Smooth muscle cell (in vitro differentiated cells): ENCODE measurements at regions not wholly inside any gene's neighbourhood (a gene's known extent, or its start where the extent isn't known, plus 50 kb on each side); places are given as distances from the start of the nearest gene placed in this dataset.

Experiments used
- DNase-seq: peaks from one replicate; lab custom pipeline; 2025; ENCODE audit not compliant: unreplicated experiment; lab: John Stamatoyannopoulos, UW
- H2AFZ ChIP-seq: fragments of 200-600 bp; sonication (generic); 2 replicates; pipeline ENCODE4 v1.6.0; 2016; ENCODE audit warnings: antibody characterized with exemption, low read depth, mild to moderate bottlenecking
- H3F3A ChIP-seq: fragments of 200-600 bp; sonication (generic); 2 replicates; pipeline ENCODE4 v1.6.0; 2017; ENCODE audit warnings: antibody characterized with exemption, low read depth
- H3K27ac ChIP-seq: fragments of 200-600 bp; sonication (generic); 2 replicates; pipeline ENCODE4 v1.5.1; 2016; ENCODE audit warnings: low read depth, mild to moderate bottlenecking
- H3K27me3 ChIP-seq: fragments of 200-600 bp; sonication (generic); 2 replicates; pipeline ENCODE4 v1.6.1; 2016; ENCODE audit warnings: low read depth, mild to moderate bottlenecking
- H3K36me3 ChIP-seq: fragments of 200-600 bp; sonication (generic); 2 replicates; pipeline ENCODE4 v1.5.1; 2016; ENCODE audit warnings: low read depth
- H3K4me1 ChIP-seq: fragments of 200-600 bp; sonication (generic); 2 replicates; pipeline ENCODE4 v1.5.1; 2016; ENCODE audit warnings: low read depth
- H3K4me2 ChIP-seq: fragments of 200-600 bp; sonication (generic); 2 replicates; pipeline ENCODE4 v1.6.0; 2016; ENCODE audit warnings: mild to moderate bottlenecking
- H3K4me3 ChIP-seq: fragments of 200-600 bp; sonication (generic); 2 replicates; pipeline ENCODE4 v1.5.1; 2016; ENCODE audit warnings: mild to moderate bottlenecking
- H3K79me2 ChIP-seq: fragments of 200-600 bp; sonication (generic); 2 replicates; pipeline ENCODE4 v1.6.0; 2016; ENCODE audit warnings: low read depth, mild to moderate bottlenecking
- H3K9ac ChIP-seq: fragments of 200-600 bp; sonication (generic); 2 replicates; pipeline ENCODE4 v1.6.0; 2016; ENCODE audit warnings: low read depth
- H3K9me3 ChIP-seq: fragments of 200-600 bp; sonication (generic); replicated peaks from 2 replicates; pipeline ENCODE4 v1.5.1; 2016; ENCODE audit warnings: low read depth
- H4K20me1 ChIP-seq: fragments of 200-600 bp; sonication (generic); 2 replicates; pipeline ENCODE4 v1.6.0; 2016; ENCODE audit warnings: low read depth
- WGBS: methylation state at CpG from one replicate; pipeline ENCODE4 v1.1.7; 2016; ENCODE audit warnings: low lambda C conversion rate; 5-methylcytosine and 5-hydroxymethylcytosine counted together
- TF ChIP-seq, protein P1 (sequence below): fragments of 200-600 bp; sonication (generic); IDR thresholded peaks from 2 replicates; pipeline ENCODE4 v1.5.1; 2017; ENCODE audit warnings: borderline replicate concordance, mild to moderate bottlenecking, antibody characterized with exemption; ENCODE audit not compliant: insufficient read depth, poor library complexity, severe bottlenecking

DNA sequence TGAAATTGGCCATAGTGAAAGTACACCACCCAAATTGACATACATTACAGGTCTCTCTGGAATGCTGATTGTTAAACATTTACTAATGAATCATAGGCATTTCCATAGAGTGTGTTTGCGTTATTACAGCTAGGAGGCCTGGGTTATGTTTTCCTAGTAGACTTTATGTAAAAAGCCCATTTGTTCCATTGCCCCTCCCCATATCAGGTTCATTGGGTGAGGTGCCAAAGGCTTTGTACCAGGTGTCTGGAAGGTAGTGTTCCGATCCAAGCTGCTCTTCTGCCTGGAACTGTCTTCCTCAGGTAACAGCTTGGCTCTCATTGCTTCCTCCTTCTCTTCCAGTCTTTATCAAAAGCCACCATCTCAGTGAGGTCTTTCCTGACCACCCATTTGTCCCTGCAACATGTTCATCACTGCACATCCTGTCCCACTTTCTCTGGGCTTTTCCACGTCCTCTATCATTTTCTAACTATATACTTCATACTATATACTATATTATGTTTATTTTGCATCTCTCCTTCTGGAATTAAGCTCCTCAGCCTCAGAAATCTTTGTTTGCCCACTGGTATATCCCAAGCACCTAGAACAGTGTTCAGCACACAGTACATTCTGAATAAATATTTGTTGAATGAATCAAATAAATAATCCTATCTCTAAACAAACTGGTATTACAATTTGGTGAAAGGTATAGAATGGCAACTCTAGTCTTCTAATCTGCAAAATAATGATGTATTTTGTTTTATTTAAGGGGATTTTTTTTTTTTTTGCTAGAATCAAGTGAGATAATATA is 252.3 kb downstream of the KTN1 start:
- H3F3A ChIP-seq = no peaks in the 10 kb centered on the region
- H2AFZ ChIP-seq = no peak overlapping the region

DNA sequence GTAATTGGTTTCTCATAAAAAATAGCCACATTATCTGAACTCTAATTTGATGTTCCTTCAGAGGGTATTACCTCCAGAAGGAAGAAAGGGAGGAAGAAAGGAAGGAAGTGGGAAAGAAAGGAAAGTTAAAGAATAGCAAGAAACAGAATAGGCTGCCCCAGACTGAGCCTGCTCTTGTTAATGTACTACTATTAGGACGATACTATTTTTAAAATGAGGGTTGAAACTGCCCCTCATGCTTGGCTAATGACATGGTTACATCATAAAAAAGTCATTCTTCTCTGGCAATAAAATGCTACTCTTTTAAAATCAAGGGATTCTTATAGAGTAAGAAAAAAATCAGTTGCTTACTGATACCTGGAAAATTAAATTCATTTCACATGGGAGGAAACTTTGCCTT is 253.0 kb downstream of the KTN1 start:
- H3K27ac ChIP-seq = no peak overlapping the region
- WGBS = 89% methylated on average over 1 of the region's 1 CpG
- no peak overlapping the region for H2AFZ ChIP-seq
- no peak overlapping the region for H3K9ac ChIP-seq
- H3K27me3 ChIP-seq = no peaks in the 10 kb centered on the region
- no peaks in the 10 kb centered on the region for H3K79me2 ChIP-seq
- DNase-seq = no peak
- H3K4me3 ChIP-seq = peak overlapping the region; percentile 3
- H3F3A ChIP-seq = no peaks in the 10 kb centered on the region
- H3K4me1 ChIP-seq = no peaks in the 10 kb centered on the region
- TF ChIP-seq, protein P1, sequence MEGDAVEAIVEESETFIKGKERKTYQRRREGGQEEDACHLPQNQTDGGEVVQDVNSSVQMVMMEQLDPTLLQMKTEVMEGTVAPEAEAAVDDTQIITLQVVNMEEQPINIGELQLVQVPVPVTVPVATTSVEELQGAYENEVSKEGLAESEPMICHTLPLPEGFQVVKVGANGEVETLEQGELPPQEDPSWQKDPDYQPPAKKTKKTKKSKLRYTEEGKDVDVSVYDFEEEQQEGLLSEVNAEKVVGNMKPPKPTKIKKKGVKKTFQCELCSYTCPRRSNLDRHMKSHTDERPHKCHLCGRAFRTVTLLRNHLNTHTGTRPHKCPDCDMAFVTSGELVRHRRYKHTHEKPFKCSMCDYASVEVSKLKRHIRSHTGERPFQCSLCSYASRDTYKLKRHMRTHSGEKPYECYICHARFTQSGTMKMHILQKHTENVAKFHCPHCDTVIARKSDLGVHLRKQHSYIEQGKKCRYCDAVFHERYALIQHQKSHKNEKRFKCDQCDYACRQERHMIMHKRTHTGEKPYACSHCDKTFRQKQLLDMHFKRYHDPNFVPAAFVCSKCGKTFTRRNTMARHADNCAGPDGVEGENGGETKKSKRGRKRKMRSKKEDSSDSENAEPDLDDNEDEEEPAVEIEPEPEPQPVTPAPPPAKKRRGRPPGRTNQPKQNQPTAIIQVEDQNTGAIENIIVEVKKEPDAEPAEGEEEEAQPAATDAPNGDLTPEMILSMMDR = no peak
- no peaks in the 10 kb centered on the region for H3K36me3 ChIP-seq
- H3K4me2 ChIP-seq = no peak overlapping the region
- H3K9me3 ChIP-seq = no peaks in the 10 kb centered on the region
- no peaks in the 10 kb centered on the region for H4K20me1 ChIP-seq

More for the DNA sequence above, 252.3 kb downstream of the KTN1 start:
- DNase-seq = no peak
- H3K4me1 ChIP-seq = no peaks in the 10 kb centered on the region
- TF ChIP-seq, protein P1 = no peak
- H3K36me3 ChIP-seq = no peaks in the 10 kb centered on the region
- H3K27me3 ChIP-seq = no peaks in the 10 kb centered on the region
- H4K20me1 ChIP-seq = no peaks in the 10 kb centered on the region
- no peaks in the 10 kb centered on the region for H3K79me2 ChIP-seq
- H3K4me2 ChIP-seq = no peak overlapping the region
- no peaks in the 10 kb centered on the region for H3K9me3 ChIP-seq
- H3K9ac ChIP-seq = no peak overlapping the region
- peak overlapping the region; percentile 3 for H3K4me3 ChIP-seq
- WGBS = 81% methylated on average over 3 of the region's 3 CpGs
- no peak overlapping the region for H3K27ac ChIP-seq

DNA sequence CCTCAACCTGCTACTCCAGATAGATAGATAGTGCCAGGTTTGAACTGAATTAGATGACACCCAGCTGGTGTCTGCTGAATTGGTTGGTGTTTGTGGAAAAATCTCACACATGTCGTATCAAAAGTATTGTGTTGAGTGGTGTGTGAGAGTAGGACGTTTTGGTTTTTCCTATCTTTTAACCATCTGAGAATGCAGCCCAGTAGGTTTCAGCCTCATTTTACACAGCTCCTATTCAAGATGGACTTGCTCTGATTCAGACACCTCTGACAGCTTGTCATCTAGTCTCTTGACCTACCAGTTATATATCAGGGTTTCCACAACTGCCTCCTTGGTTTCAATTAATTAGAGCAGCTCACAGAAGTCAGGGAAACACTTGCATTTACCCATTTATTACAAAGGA is 254.4 kb downstream of the KTN1 start:
- no peak overlapping the region for H2AFZ ChIP-seq
- no peaks in the 10 kb centered on the region for H3F3A ChIP-seq
- H3K27ac ChIP-seq = no peak overlapping the region
- no peak overlapping the region for H3K4me3 ChIP-seq
- no peaks in the 10 kb centered on the region for H3K79me2 ChIP-seq
- TF ChIP-seq, protein P1 = no peak
- H3K9ac ChIP-seq = no peak overlapping the region
- H3K4me1 ChIP-seq = no peaks in the 10 kb centered on the region
- no peaks in the 10 kb centered on the region for H3K36me3 ChIP-seq
- H3K27me3 ChIP-seq = no peaks in the 10 kb centered on the region
- no peaks in the 10 kb centered on the region for H4K20me1 ChIP-seq
- H3K9me3 ChIP-seq = no peaks in the 10 kb centered on the region
- 87% methylated on average over 2 of the region's 2 CpGs for WGBS
- no peak overlapping the region for H3K4me2 ChIP-seq
- no peak for DNase-seq

DNA sequence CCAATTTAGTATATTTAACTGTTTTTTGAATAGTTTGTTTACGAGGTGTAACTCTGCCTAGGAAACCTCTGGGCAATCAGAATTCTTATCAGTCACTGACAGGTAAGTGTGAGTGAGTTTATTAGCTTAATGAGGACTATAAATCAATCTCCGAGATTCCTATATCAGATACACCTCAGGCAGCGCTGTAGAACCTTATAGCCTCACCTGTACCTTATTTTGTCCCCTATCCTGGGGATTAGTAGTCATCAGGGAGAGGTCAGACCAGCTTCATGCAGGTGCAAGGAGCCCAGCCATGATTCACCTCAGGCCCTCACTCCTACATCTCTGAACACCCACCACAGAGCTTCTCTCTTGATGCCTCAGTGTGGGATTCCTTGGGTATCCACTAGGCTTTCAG is 256.0 kb downstream of the KTN1 start:
- 85% methylated on average over 3 of the region's 3 CpGs for WGBS
- no peak overlapping the region for H3K4me3 ChIP-seq

More for the DNA sequence above, 256.0 kb downstream of the KTN1 start:
- no peaks in the 10 kb centered on the region for H3K27me3 ChIP-seq
- H3K9me3 ChIP-seq = no peaks in the 10 kb centered on the region
- H3K9ac ChIP-seq = no peak overlapping the region
- H3F3A ChIP-seq = no peaks in the 10 kb centered on the region
- no peak for DNase-seq
- no peaks in the 10 kb centered on the region for H3K79me2 ChIP-seq
- TF ChIP-seq, protein P1 = no peak
- no peaks in the 10 kb centered on the region for H3K4me1 ChIP-seq
- no peaks in the 10 kb centered on the region for H3K36me3 ChIP-seq
- no peak overlapping the region for H2AFZ ChIP-seq
- no peaks in the 10 kb centered on the region for H4K20me1 ChIP-seq
- no peak overlapping the region for H3K4me2 ChIP-seq
- H3K27ac ChIP-seq = no peak overlapping the region
